Neuronal stem cell (in vitro differentiated cells): ENCODE measurements at regions not wholly inside any gene's neighbourhood (a gene's known extent, or its start where the extent isn't known, plus 50 kb on each side); places are given as distances from the start of the nearest gene placed in this dataset.

Experiments
- DNase-seq: peaks from one replicate; pipeline ENCODE4 v3.0.0-alpha.2; 2013; ENCODE audit warnings: low spot score
- H2AFZ ChIP-seq: one replicate; pipeline ENCODE4 v1.6.1; 2013; ENCODE audit warnings: mild to moderate bottlenecking, low read length, inconsistent platforms
- H2AK5ac ChIP-seq: 2 replicates; pipeline ENCODE4 v1.6.1; 2013; ENCODE audit warnings: low read depth, mild to moderate bottlenecking, inconsistent platforms, low read length, moderate library complexity, mixed read lengths
- H2BK120ac ChIP-seq: 2 replicates; pipeline ENCODE4 v1.6.1; 2013; ENCODE audit warnings: low read depth, mild to moderate bottlenecking, inconsistent platforms, low read length, moderate library complexity, mixed read lengths
- H2BK12ac ChIP-seq: one replicate; pipeline ENCODE4 v1.6.1; 2013; ENCODE audit warnings: low read length, inconsistent platforms
- H2BK15ac ChIP-seq: 2 replicates; pipeline ENCODE4 v1.6.1; 2013; ENCODE audit warnings: mild to moderate bottlenecking, low read length, inconsistent platforms, mixed read lengths
- H2BK5ac ChIP-seq: one replicate; pipeline ENCODE4 v1.6.1; 2013; ENCODE audit warnings: inconsistent platforms, mild to moderate bottlenecking, low read length, moderate library complexity
- H3K14ac ChIP-seq: one replicate; pipeline ENCODE4 v1.6.1; 2013; ENCODE audit warnings: low read length, inconsistent platforms
- H3K18ac ChIP-seq: 2 replicates; pipeline ENCODE4 v1.6.1; 2013; ENCODE audit warnings: low read length, inconsistent platforms
- H3K23ac ChIP-seq: 2 replicates; pipeline ENCODE4 v1.6.1; 2013; ENCODE audit warnings: low read depth, mild to moderate bottlenecking, mixed read lengths, low read length, inconsistent platforms; ENCODE audit not compliant: poor library complexity
- H3K27ac ChIP-seq: replicated peaks from 3 replicates; pipeline ENCODE4 v1.5.1; 2013; ENCODE audit warnings: low read length, inconsistent platforms
- H3K27me3 ChIP-seq, 3 experiments: 2 replicates each; pipeline ENCODE4 v1.6.1; 2013; ENCODE audit warnings: low read length in 3 of 3, mild to moderate bottlenecking in 2 of 3, inconsistent platforms in 1 of 3, low read depth in 1 of 3, mixed read lengths in 1 of 3, moderate library complexity in 1 of 3; ENCODE audit not compliant: control insufficient read depth in 3 of 3, insufficient read depth in 3 of 3
- H3K36me3 ChIP-seq, 2 donors: replicated peaks in 1 of 2; 2 replicates each; pipeline ENCODE4 v1.6.1; 2013; ENCODE audit warnings: low read length in 2 of 2; ENCODE audit not compliant: control insufficient read depth in 2 of 2, insufficient read depth in 2 of 2
- H3K4ac ChIP-seq: 2 replicates; pipeline ENCODE4 v1.6.1; 2013; ENCODE audit warnings: inconsistent platforms, mild to moderate bottlenecking, low read length, moderate library complexity
- H3K4me1 ChIP-seq, 2 donors: 1 replicate in 1 of 2; 2 replicates in 1 of 2; pipeline ENCODE4 v1.6.1; 2013; ENCODE audit warnings: low read length in 2 of 2, low read depth in 1 of 2; ENCODE audit not compliant: control insufficient read depth in 2 of 2, insufficient read depth in 1 of 2
- H3K4me2 ChIP-seq: one replicate; pipeline ENCODE4 v1.6.1; 2013; ENCODE audit warnings: mild to moderate bottlenecking, low read length, inconsistent platforms; ENCODE audit not compliant: insufficient read depth, poor library complexity, severe bottlenecking
- H3K4me3 ChIP-seq, 2 donors: 2 replicates each; pipeline ENCODE4 v1.5.1; 2013; ENCODE audit warnings: low read length in 2 of 2, mild to moderate bottlenecking in 2 of 2, inconsistent platforms in 1 of 2, moderate library complexity in 1 of 2
- H3K79me1 ChIP-seq: one replicate; pipeline ENCODE4 v1.6.1; 2013; ENCODE audit warnings: low read depth, mild to moderate bottlenecking, inconsistent platforms, low read length, moderate library complexity
- H3K9ac ChIP-seq: one replicate; pipeline ENCODE4 v1.6.1; 2013; ENCODE audit warnings: mild to moderate bottlenecking, low read depth, low read length, inconsistent platforms; ENCODE audit not compliant: poor library complexity
- H3K9me3 ChIP-seq, 2 donors: replicated peaks in 1 of 2; 2 replicates each; pipeline versions ENCODE3 to v1.6.1; 2013; ENCODE audit warnings: low read length in 2 of 2, mild to moderate bottlenecking in 2 of 2, inconsistent platforms in 1 of 2, low read depth in 1 of 2, mixed read lengths in 1 of 2, moderate library complexity in 1 of 2; ENCODE audit not compliant: control insufficient read depth in 2 of 2, insufficient read depth in 1 of 2
- H4K8ac ChIP-seq: one replicate; pipeline ENCODE4 v1.6.1; 2013; ENCODE audit warnings: low read depth, mild to moderate bottlenecking, inconsistent platforms, low read length, moderate library complexity
- H4K91ac ChIP-seq: one replicate; pipeline ENCODE4 v1.6.1; 2013; ENCODE audit warnings: low read length, low read depth, mild to moderate bottlenecking, inconsistent platforms; ENCODE audit not compliant: poor library complexity
- WGBS, 2 donors: extraction: QIAGEN DNeasy Blood & Tissue Kit; methylation state at CpG; one replicate each; pipeline ENCODE4 v1.1.7; 2013; ENCODE audit warnings: missing lambda C conversion rate in 2 of 2, mixed read lengths in 1 of 2; ENCODE audit not compliant: insufficient read length in 2 of 2, insufficient replicate concordance in 1 of 2; ENCODE audit errors: extremely low coverage in 2 of 2; 5-methylcytosine and 5-hydroxymethylcytosine counted together

- Histone ChIP-seq H3K27ac (no peak overlapping the region), H3K9me3 (no peaks in the 10 kb centered on the region), H3K18ac (no peak overlapping the region), H2BK15ac (no peak overlapping the region), H3K4me2 (no peak overlapping the region), H2BK5ac (no peak overlapping the region), H3K36me3 (no peaks in the 10 kb centered on the region), H3K9ac (no peak overlapping the region), H3K79me1 (no peaks in the 10 kb centered on the region), H4K8ac (no peak overlapping the region), H3K4ac (no peak overlapping the region), H3K4me1 (no peaks in the 10 kb centered on the region), H2AK5ac (no peak overlapping the region), H2BK12ac (no peak overlapping the region), H3K23ac (no peak overlapping the region), H3K4me3 (no peak overlapping the region), H2AFZ (no peak overlapping the region), H3K14ac (no peak overlapping the region), H3K27me3 (no peaks in the 10 kb centered on the region), H2BK120ac (no peak overlapping the region), H4K91ac (no peak overlapping the region)
- WGBS, 2 donors: no CpG with 5 or more reads among the region's 5 CpGs
- DNase-seq: no peak
These were observed 307.8 kb upstream of the STT3B start for GRCh38 chr3:31224936-31225335.

- no peak overlapping the region for H3K27ac ChIP-seq
- no peak overlapping the region for H3K4me3 ChIP-seq
- H4K8ac ChIP-seq: no peak overlapping the region
- H3K4ac ChIP-seq: no peak overlapping the region
- H3K4me2 ChIP-seq: no peak overlapping the region
- peaks cover 0 to 2% of the 10 kb centered on the region in 2 donors for H3K4me1 ChIP-seq
- no peak overlapping the region for H3K9ac ChIP-seq
- H2BK5ac ChIP-seq: no peak overlapping the region
- no peak overlapping the region for H4K91ac ChIP-seq
- no peaks in the 10 kb centered on the region for H3K27me3 ChIP-seq
- no peak overlapping the region for H2BK12ac ChIP-seq
- no peak overlapping the region for H3K23ac ChIP-seq
- no peak overlapping the region for H2BK15ac ChIP-seq
- WGBS, 2 donors: no CpG with 5 or more reads among the region's 3 CpGs
- no peaks in the 10 kb centered on the region for H3K9me3 ChIP-seq
- H2AFZ ChIP-seq: no peak overlapping the region
- no peak overlapping the region for H3K18ac ChIP-seq
- no peaks in the 10 kb centered on the region for H3K79me1 ChIP-seq
- H3K14ac ChIP-seq: no peak overlapping the region
- no peak overlapping the region for H2BK120ac ChIP-seq
- no peaks in the 10 kb centered on the region for H3K36me3 ChIP-seq
- H2AK5ac ChIP-seq: no peak overlapping the region
- DNase-seq: no peak
These were observed 306.8 kb upstream of the STT3B start for GRCh38 chr3:31225923-31226322.

- Histone ChIP-seq H3K18ac (no peak overlapping the region), H2AK5ac (no peak overlapping the region), H2BK12ac (no peak overlapping the region), H3K4me2 (no peak overlapping the region), H3K79me1 (no peaks in the 10 kb centered on the region), H3K27me3 (no peaks in the 10 kb centered on the region), H3K23ac (no peak overlapping the region), H4K91ac (no peak overlapping the region), H3K4ac (no peak overlapping the region), H2AFZ (no peak overlapping the region), H2BK5ac (no peak overlapping the region), H3K4me3 (no peak overlapping the region), H4K8ac (no peak overlapping the region), H2BK120ac (no peak overlapping the region), H3K4me1 (peaks cover 0 to 2% of the 10 kb centered on the region in 2 donors), H3K27ac (no peak overlapping the region), H3K9me3 (no peaks in the 10 kb centered on the region), H3K9ac (no peak overlapping the region), H3K14ac (no peak overlapping the region), H2BK15ac (no peak overlapping the region), H3K36me3 (no peaks in the 10 kb centered on the region)
- WGBS, 2 donors: no CpG with 5 or more reads among the region's 3 CpGs
- DNase-seq: no peak
These were observed 306.4 kb upstream of the STT3B start for GRCh38 chr3:31226346-31226745.

- no peak for DNase-seq
- Histone ChIP-seq H4K91ac (no peak overlapping the region), H3K23ac (no peak overlapping the region), H3K36me3 (no peaks in the 10 kb centered on the region), H3K4me3 (no peak overlapping the region), H3K79me1 (no peaks in the 10 kb centered on the region), H2AFZ (no peak overlapping the region), H2BK12ac (no peak overlapping the region), H3K9me3 (no peaks in the 10 kb centered on the region), H3K27ac (no peak overlapping the region), H2BK5ac (no peak overlapping the region), H3K27me3 (no peaks in the 10 kb centered on the region), H2BK15ac (no peak overlapping the region), H3K4me2 (no peak overlapping the region), H3K4ac (no peak overlapping the region), H3K18ac (no peak overlapping the region), H3K9ac (no peak overlapping the region), H3K4me1 (peaks cover 0 to 2% of the 10 kb centered on the region in 2 donors), H3K14ac (no peak overlapping the region), H2BK120ac (no peak overlapping the region), H4K8ac (no peak overlapping the region), H2AK5ac (no peak overlapping the region)
- no CpG with 5 or more reads among the region's 3 CpGs for WGBS, 2 donors
These were observed 305.6 kb upstream of the STT3B start for GRCh38 chr3:31227131-31227562.
